KG1 (cell line): ENCODE measurements at regions not wholly inside any gene's neighbourhood (a gene's known extent, or its start where the extent isn't known, plus 50 kb on each side); places are given as distances from the start of the nearest gene placed in this dataset.

Experiments
- DNase-seq: peaks from one replicate; lab custom pipeline; 2025; lab: John Stamatoyannopoulos, UW

GRCh38 chr18:55847960-55848359 lies 260.0 kb upstream of the TCF4 start:
- DNase-seq = no peak

GRCh38 chr18:55845221-55845620 lies 257.2 kb upstream of the TCF4 start:
- DNase-seq = no peak

- DNase-seq = no peak
Measured at GRCh38 chr18:55844382-55844781, 256.4 kb upstream of the TCF4 start.

GRCh38 chr18:55841314-55841713 lies 253.3 kb upstream of the TCF4 start:
- no peak for DNase-seq

GRCh38 chr18:55840601-55841170 lies 252.7 kb upstream of the TCF4 start:
- no peak for DNase-seq

GRCh38 chr18:55839343-55839742 lies 251.4 kb upstream of the TCF4 start:
- DNase-seq = no peak

GRCh38 chr18:55838841-55839240 lies 250.8 kb upstream of the TCF4 start:
- DNase-seq = no peak

- no peak for DNase-seq
Measured at GRCh38 chr18:55838319-55838718, 250.3 kb upstream of the TCF4 start.

- DNase-seq = no peak
Measured at GRCh38 chr18:55833543-55833942, 245.6 kb upstream of the TCF4 start.

GRCh38 chr18:55830544-55830943 lies 242.6 kb upstream of the TCF4 start:
- DNase-seq = no peak

- DNase-seq = no peak
Measured at GRCh38 chr18:55821219-55821618, 233.2 kb upstream of the TCF4 start.

- no peak for DNase-seq
Measured at GRCh38 chr18:55819448-55819847, 231.5 kb upstream of the TCF4 start.

- no peak for DNase-seq
Measured at GRCh38 chr18:55818284-55818683, 230.3 kb upstream of the TCF4 start.

- DNase-seq = no peak
Measured at GRCh38 chr18:55811925-55812324, 223.9 kb upstream of the TCF4 start.

- DNase-seq = no peak
Measured at GRCh38 chr18:55805666-55806065, 217.7 kb upstream of the TCF4 start.

- DNase-seq = no peak
Measured at GRCh38 chr18:55795101-55795669, 207.2 kb upstream of the TCF4 start.

GRCh38 chr18:55794288-55795052 lies 206.5 kb upstream of the TCF4 start:
- DNase-seq = no peak

GRCh38 chr18:55790296-55790695 lies 202.3 kb upstream of the TCF4 start:
- no peak for DNase-seq

GRCh38 chr18:55787536-55788073 lies 199.6 kb upstream of the TCF4 start:
- no peak for DNase-seq

- no peak for DNase-seq
Measured at GRCh38 chr18:55786651-55787272, 198.8 kb upstream of the TCF4 start.

GRCh38 chr18:55783921-55784320 lies 195.9 kb upstream of the TCF4 start:
- no peak for DNase-seq

- DNase-seq = no peak
Measured at GRCh38 chr18:55781481-55781957, 193.5 kb upstream of the TCF4 start.

- DNase-seq = no peak
Measured at GRCh38 chr18:55780586-55781071, 192.6 kb upstream of the TCF4 start.
